ENCODE measurements at regions not wholly inside any gene's neighbourhood (a gene's known extent, or its start where the extent isn't known, plus 50 kb on each side); places are given as distances from the start of the nearest gene placed in this dataset.
"Not testable (repeated sequence)": the region's sequence is repeated elsewhere in the genome, so short reads cannot be mapped to it uniquely, and the experiment has no call there.

- H3K27me3 ChIP-seq; H3K36me3 ChIP-seq; H3K4me3 ChIP-seq; intact Hi-C loops (cut with DNase I; ENCODE audit: low total_unique reads); H3K27ac ChIP-seq; H3K4me1 ChIP-seq; DNase-seq; H3K9me3 ChIP-seq: not testable (repeated sequence)
- 81 to 92% (median 90%) methylated on average over 6 of the region's 6 CpGs for WGBS, 5 donors
These were observed 145.8 kb downstream of the BCL2L11 start for GRCh38 chr2:111266556-111266955.

- H3K4me1 ChIP-seq; H3K36me3 ChIP-seq; intact Hi-C loops (cut with DNase I; ENCODE audit: low total_unique reads); H3K27ac ChIP-seq; H3K4me3 ChIP-seq; H3K27me3 ChIP-seq; H3K9me3 ChIP-seq: not testable (repeated sequence)
- peak; percentile 42 to 66 for DNase-seq
- 8 to 64% (median 36%) methylated on average over 1 to 14 of the region's 14 CpGs for WGBS, 5 donors
These were observed 146.3 kb downstream of the BCL2L11 start for GRCh38 chr2:111267038-111267437.

GRCh38 chr2:111269761-111270323 lies 149.1 kb downstream of the BCL2L11 start:
- WGBS, 5 donors, result 100% methylated on average over 1 of the region's 4 CpGs; no CpG with 5 or more reads in 3 of the 5 donors
- H3K4me1 ChIP-seq; H3K27ac ChIP-seq; H3K4me3 ChIP-seq; H3K36me3 ChIP-seq; intact Hi-C loops (cut with DNase I; ENCODE audit: low total_unique reads); DNase-seq; H3K9me3 ChIP-seq; H3K27me3 ChIP-seq: not testable (repeated sequence)

- H3K4me1 ChIP-seq; H3K27me3 ChIP-seq; DNase-seq; H3K27ac ChIP-seq; H3K36me3 ChIP-seq; intact Hi-C loops (cut with DNase I; ENCODE audit: low total_unique reads); H3K4me3 ChIP-seq; H3K9me3 ChIP-seq: not testable (repeated sequence)
- 80 to 93% (median 87%) methylated on average over 1 to 2 of the region's 3 CpGs; no CpG with 5 or more reads in 1 of the 5 donors for WGBS, 5 donors
These were observed 149.9 kb downstream of the BCL2L11 start for GRCh38 chr2:111270569-111270968.

- H3K4me1 ChIP-seq; H3K27ac ChIP-seq; H3K27me3 ChIP-seq; DNase-seq; intact Hi-C loops (cut with DNase I; ENCODE audit: low total_unique reads); H3K9me3 ChIP-seq; H3K4me3 ChIP-seq; H3K36me3 ChIP-seq: not testable (repeated sequence)
- WGBS, 5 donors, result 89 to 100% (median 97%) methylated on average over 3 to 7 of the region's 8 CpGs; no CpG with 5 or more reads in 1 of the 5 donors
These were observed 151.1 kb downstream of the BCL2L11 start for GRCh38 chr2:111271647-111272304.

- H3K36me3 ChIP-seq; H3K27me3 ChIP-seq; H3K4me1 ChIP-seq; H3K9me3 ChIP-seq; H3K27ac ChIP-seq; intact Hi-C loops (cut with DNase I; ENCODE audit: low total_unique reads); DNase-seq; H3K4me3 ChIP-seq: not testable (repeated sequence)
- WGBS, 5 donors, result 33 to 63% (median 45%) methylated on average over 3 of the region's 7 CpGs
These were observed 152.3 kb downstream of the BCL2L11 start for GRCh38 chr2:111273007-111273406.

GRCh38 chr2:111275047-111275853 lies 154.5 kb downstream of the BCL2L11 start:
- intact Hi-C loops (cut with DNase I; ENCODE audit: low total_unique reads), result not testable (repeated sequence)

GRCh38 chr2:111275854-111276171 lies 155.1 kb downstream of the BCL2L11 start:
- H3K27ac ChIP-seq; H3K9me3 ChIP-seq; intact Hi-C loops (cut with DNase I; ENCODE audit: low total_unique reads); H3K4me1 ChIP-seq; DNase-seq; H3K36me3 ChIP-seq; H3K4me3 ChIP-seq; H3K27me3 ChIP-seq: not testable (repeated sequence)
- WGBS, 5 donors, result 89 to 97% (median 92%) methylated on average over 2 of the region's 3 CpGs; no CpG with 5 or more reads in 2 of the 5 donors

More at GRCh38 chr2:111275047-111275853, 154.5 kb downstream of the BCL2L11 start:
- not testable (repeated sequence) for H3K4me3 ChIP-seq, DNase-seq, H3K36me3 ChIP-seq, H3K27me3 ChIP-seq, H3K27ac ChIP-seq, H3K4me1 ChIP-seq, H3K9me3 ChIP-seq
- WGBS, 5 donors, result 74 to 84% (median 75%) methylated on average over 6 to 13 of the region's 15 CpGs

- H3K27me3 ChIP-seq; H3K4me1 ChIP-seq; H3K36me3 ChIP-seq; H3K9me3 ChIP-seq; DNase-seq; intact Hi-C loops (cut with DNase I; ENCODE audit: low total_unique reads); H3K27ac ChIP-seq; H3K4me3 ChIP-seq: not testable (repeated sequence)
- WGBS, 5 donors, result 90 to 96% (median 91%) methylated on average over 2 to 3 of the region's 3 CpGs; no CpG with 5 or more reads in 2 of the 5 donors
These were observed 157.4 kb downstream of the BCL2L11 start for GRCh38 chr2:111278133-111278532.

- H3K36me3 ChIP-seq; DNase-seq; intact Hi-C loops (cut with DNase I; ENCODE audit: low total_unique reads); H3K9me3 ChIP-seq; H3K27me3 ChIP-seq; H3K4me1 ChIP-seq; H3K4me3 ChIP-seq; H3K27ac ChIP-seq: not testable (repeated sequence)
- WGBS, 5 donors, result 76 to 87% (median 78%) methylated on average over 2 of the region's 6 CpGs; no CpG with 5 or more reads in 2 of the 5 donors
These were observed 160.1 kb downstream of the BCL2L11 start for GRCh38 chr2:111280709-111281286.

GRCh38 chr2:111282162-111282561 lies 161.4 kb downstream of the BCL2L11 start:
- intact Hi-C loops (cut with DNase I; ENCODE audit: low total_unique reads); H3K36me3 ChIP-seq; H3K9me3 ChIP-seq; H3K4me3 ChIP-seq; DNase-seq; H3K27ac ChIP-seq; H3K27me3 ChIP-seq; H3K4me1 ChIP-seq: not testable (repeated sequence)
- WGBS, 5 donors, result no CpG with 5 or more reads among the region's 5 CpGs

Data from stomach (tissue), 8 donors.